ENCODE measurements at regions not wholly inside any gene's neighbourhood (a gene's known extent, or its start where the extent isn't known, plus 50 kb on each side); places are given as distances from the start of the nearest gene placed in this dataset.
"Not testable (repeated sequence)": the region's sequence is repeated elsewhere in the genome, so short reads cannot be mapped to it uniquely, and the experiment has no call there.

DNA sequence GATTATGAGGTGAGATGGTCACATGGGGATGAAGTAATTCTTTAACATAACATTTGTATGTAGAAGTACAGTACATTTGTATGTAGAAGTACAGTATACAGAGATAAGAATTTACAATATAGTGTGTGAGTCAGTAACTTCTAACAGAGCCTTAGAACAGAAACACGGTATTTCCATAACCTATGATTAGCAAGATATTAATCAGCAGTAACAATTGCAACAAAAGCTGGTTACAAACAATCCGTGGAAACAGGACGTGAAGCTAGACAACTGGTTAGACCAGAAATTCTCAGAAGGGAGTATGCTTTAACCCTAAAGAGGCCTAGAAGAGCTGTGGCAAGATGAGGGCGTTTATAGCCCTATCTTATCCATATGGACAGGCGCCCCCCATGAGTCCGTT lies 122.0 kb upstream of the CLDN10 start:
- not testable (repeated sequence) for H3K27me3 ChIP-seq (replicated peaks; ENCODE audit: control insufficient read depth, insufficient read depth, low read length); H3K4me3 ChIP-seq (ENCODE audit: low read length); H3K4me1 ChIP-seq (ENCODE audit: control insufficient read depth, insufficient read depth, low read length); H3K36me3 ChIP-seq (ENCODE audit: control insufficient read depth, insufficient read depth, low read length, severe bottlenecking); H3K9me3 ChIP-seq (ENCODE audit: control insufficient read depth, low read length); DNase-seq (ENCODE audit: low read depth); H3K9ac ChIP-seq (ENCODE audit: low read length)

DNA sequence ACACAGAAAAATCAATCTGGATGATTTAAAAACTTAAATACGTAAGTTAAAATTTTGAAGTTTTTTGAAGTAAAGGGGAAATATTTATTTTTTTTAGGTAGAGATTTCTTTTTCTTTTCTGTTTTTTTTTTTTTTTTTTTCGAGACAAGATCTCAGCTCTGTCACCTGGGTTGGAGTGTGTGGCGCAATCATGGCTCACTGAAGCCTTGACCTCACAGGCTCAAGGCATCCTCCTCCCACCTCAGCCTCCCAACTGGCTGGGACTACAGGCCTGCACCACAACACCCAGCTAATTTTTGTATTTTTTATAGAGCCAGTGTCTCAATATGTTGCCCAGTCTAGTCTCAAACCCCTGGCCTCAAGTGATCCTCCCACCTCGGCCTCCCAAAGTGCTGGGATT lies 120.4 kb upstream of the CLDN10 start:
- no peaks in the 10 kb centered on the region for H3K27me3 ChIP-seq (replicated peaks; ENCODE audit: control insufficient read depth, insufficient read depth, low read length)
- no peak overlapping the region for H3K4me3 ChIP-seq (ENCODE audit: low read length)
- H3K36me3 ChIP-seq (ENCODE audit: control insufficient read depth, insufficient read depth, low read length, severe bottlenecking): no peaks in the 10 kb centered on the region
- DNase-seq (ENCODE audit: low read depth): no peak
- no peak overlapping the region for H3K9ac ChIP-seq (ENCODE audit: low read length)
- no peaks in the 10 kb centered on the region for H3K4me1 ChIP-seq (ENCODE audit: control insufficient read depth, insufficient read depth, low read length)
- H3K9me3 ChIP-seq (ENCODE audit: control insufficient read depth, low read length): no peaks in the 10 kb centered on the region

- H3K27me3 ChIP-seq (replicated peaks; ENCODE audit: control insufficient read depth, insufficient read depth, low read length): no peaks in the 10 kb centered on the region
- H3K36me3 ChIP-seq (ENCODE audit: control insufficient read depth, insufficient read depth, low read length, severe bottlenecking): no peaks in the 10 kb centered on the region
- no peaks in the 10 kb centered on the region for H3K4me1 ChIP-seq (ENCODE audit: control insufficient read depth, insufficient read depth, low read length)
- no peak overlapping the region for H3K9ac ChIP-seq (ENCODE audit: low read length)
- no peaks in the 10 kb centered on the region for H3K9me3 ChIP-seq (ENCODE audit: control insufficient read depth, low read length)
- H3K4me3 ChIP-seq (ENCODE audit: low read length): no peak overlapping the region
- DNase-seq (ENCODE audit: low read depth): no peak
Measured at GRCh38 chr13:95433537-95433936, 119.0 kb upstream of the CLDN10 start.

DNA sequence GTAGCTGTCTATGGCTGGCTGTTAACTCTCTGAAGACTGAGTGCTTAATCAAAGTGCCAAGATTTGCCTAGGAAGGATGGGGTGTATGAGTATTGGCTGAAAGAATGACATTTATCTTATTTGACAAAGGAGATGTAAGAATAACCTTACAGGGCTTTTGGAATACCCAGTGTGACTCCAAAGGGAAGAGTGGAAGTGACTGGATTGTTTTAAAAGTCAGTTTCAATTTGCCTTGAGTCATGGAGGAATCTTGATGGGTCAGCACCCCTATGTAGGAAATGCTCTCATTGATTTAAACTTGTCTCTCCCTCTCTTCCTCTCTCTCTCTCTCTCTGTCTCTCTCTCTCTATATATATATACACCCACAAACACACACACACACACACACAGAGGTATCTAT lies 118.4 kb upstream of the CLDN10 start:
- Histone ChIP-seq H3K9me3 (ENCODE audit: control insufficient read depth, low read length) (no peaks in the 10 kb centered on the region), H3K4me3 (ENCODE audit: low read length) (no peak overlapping the region), H3K9ac (ENCODE audit: low read length) (no peak overlapping the region), H3K36me3 (ENCODE audit: control insufficient read depth, insufficient read depth, low read length, severe bottlenecking) (no peaks in the 10 kb centered on the region), H3K4me1 (ENCODE audit: control insufficient read depth, insufficient read depth, low read length) (no peaks in the 10 kb centered on the region), H3K27me3 (replicated peaks; ENCODE audit: control insufficient read depth, insufficient read depth, low read length) (no peaks in the 10 kb centered on the region)
- DNase-seq (ENCODE audit: low read depth): no peak

- H3K9me3 ChIP-seq (ENCODE audit: control insufficient read depth, low read length): no peaks in the 10 kb centered on the region
- no peaks in the 10 kb centered on the region for H3K4me1 ChIP-seq (ENCODE audit: control insufficient read depth, insufficient read depth, low read length)
- DNase-seq (ENCODE audit: low read depth): no peak
- H3K4me3 ChIP-seq (ENCODE audit: low read length): no peak overlapping the region
- no peak overlapping the region for H3K9ac ChIP-seq (ENCODE audit: low read length)
- H3K27me3 ChIP-seq (replicated peaks; ENCODE audit: control insufficient read depth, insufficient read depth, low read length): peaks cover 11% of the 10 kb centered on the region
- H3K36me3 ChIP-seq (ENCODE audit: control insufficient read depth, insufficient read depth, low read length, severe bottlenecking): no peaks in the 10 kb centered on the region
Measured at GRCh38 chr13:95437561-95437960, 115.0 kb upstream of the CLDN10 start.

- H3K9me3 ChIP-seq (ENCODE audit: control insufficient read depth, low read length): no peaks in the 10 kb centered on the region
- no peaks in the 10 kb centered on the region for H3K36me3 ChIP-seq (ENCODE audit: control insufficient read depth, insufficient read depth, low read length, severe bottlenecking)
- H3K9ac ChIP-seq (ENCODE audit: low read length): no peak overlapping the region
- H3K27me3 ChIP-seq (replicated peaks; ENCODE audit: control insufficient read depth, insufficient read depth, low read length): peaks cover 17% of the 10 kb centered on the region
- H3K4me3 ChIP-seq (ENCODE audit: low read length): no peak overlapping the region
- H3K4me1 ChIP-seq (ENCODE audit: control insufficient read depth, insufficient read depth, low read length): no peaks in the 10 kb centered on the region
- no peak for DNase-seq (ENCODE audit: low read depth)
Measured at GRCh38 chr13:95438297-95438696, 114.2 kb upstream of the CLDN10 start.

DNA sequence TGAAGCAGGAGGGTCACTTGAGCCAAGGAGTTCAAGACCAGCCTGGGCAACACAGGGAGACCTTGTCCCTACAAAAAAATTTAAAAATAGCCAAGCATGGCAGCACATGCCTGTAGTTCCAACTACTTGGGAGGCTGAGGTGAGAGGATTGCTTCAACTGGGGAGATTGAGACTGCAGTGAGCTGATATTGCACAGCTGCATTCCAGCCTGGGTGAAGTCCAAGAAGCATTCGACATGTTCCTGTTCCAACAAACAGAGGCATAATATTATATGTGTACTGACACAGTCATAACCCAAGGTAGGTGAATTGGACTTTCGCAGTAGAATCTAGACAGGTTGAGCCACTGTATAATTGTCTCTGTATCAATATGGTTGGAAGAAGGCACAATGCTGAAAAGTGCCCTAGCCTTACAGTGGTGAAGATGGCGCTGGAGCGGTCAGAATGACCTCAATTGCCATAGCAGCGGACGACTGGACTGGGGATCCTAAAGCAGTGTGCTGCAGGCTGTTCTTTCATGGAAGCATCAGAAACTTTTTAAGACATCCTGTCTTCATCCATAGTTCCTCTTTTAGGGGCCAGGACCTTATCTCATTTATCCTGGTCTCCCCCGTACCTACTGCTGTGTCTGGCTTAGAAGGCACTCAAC lies 112.0 kb upstream of the CLDN10 start:
- H3K9me3 ChIP-seq (ENCODE audit: control insufficient read depth, low read length): no peaks in the 10 kb centered on the region
- DNase-seq (ENCODE audit: low read depth): no peak
- H3K9ac ChIP-seq (ENCODE audit: low read length): no peak overlapping the region
- no peaks in the 10 kb centered on the region for H3K36me3 ChIP-seq (ENCODE audit: control insufficient read depth, insufficient read depth, low read length, severe bottlenecking)
- H3K4me1 ChIP-seq (ENCODE audit: control insufficient read depth, insufficient read depth, low read length): no peaks in the 10 kb centered on the region
- H3K27me3 ChIP-seq (replicated peaks; ENCODE audit: control insufficient read depth, insufficient read depth, low read length): peaks cover 32% of the 10 kb centered on the region
- no peak overlapping the region for H3K4me3 ChIP-seq (ENCODE audit: low read length)

- peaks cover 35% of the 10 kb centered on the region for H3K27me3 ChIP-seq (replicated peaks; ENCODE audit: control insufficient read depth, insufficient read depth, low read length)
- no peaks in the 10 kb centered on the region for H3K36me3 ChIP-seq (ENCODE audit: control insufficient read depth, insufficient read depth, low read length, severe bottlenecking)
- H3K9me3 ChIP-seq (ENCODE audit: control insufficient read depth, low read length): no peaks in the 10 kb centered on the region
- H3K4me1 ChIP-seq (ENCODE audit: control insufficient read depth, insufficient read depth, low read length): no peaks in the 10 kb centered on the region
- no peak for DNase-seq (ENCODE audit: low read depth)
- H3K4me3 ChIP-seq (ENCODE audit: low read length): no peak overlapping the region
- no peak overlapping the region for H3K9ac ChIP-seq (ENCODE audit: low read length)
Measured at GRCh38 chr13:95441326-95441725, 111.2 kb upstream of the CLDN10 start.

DNA sequence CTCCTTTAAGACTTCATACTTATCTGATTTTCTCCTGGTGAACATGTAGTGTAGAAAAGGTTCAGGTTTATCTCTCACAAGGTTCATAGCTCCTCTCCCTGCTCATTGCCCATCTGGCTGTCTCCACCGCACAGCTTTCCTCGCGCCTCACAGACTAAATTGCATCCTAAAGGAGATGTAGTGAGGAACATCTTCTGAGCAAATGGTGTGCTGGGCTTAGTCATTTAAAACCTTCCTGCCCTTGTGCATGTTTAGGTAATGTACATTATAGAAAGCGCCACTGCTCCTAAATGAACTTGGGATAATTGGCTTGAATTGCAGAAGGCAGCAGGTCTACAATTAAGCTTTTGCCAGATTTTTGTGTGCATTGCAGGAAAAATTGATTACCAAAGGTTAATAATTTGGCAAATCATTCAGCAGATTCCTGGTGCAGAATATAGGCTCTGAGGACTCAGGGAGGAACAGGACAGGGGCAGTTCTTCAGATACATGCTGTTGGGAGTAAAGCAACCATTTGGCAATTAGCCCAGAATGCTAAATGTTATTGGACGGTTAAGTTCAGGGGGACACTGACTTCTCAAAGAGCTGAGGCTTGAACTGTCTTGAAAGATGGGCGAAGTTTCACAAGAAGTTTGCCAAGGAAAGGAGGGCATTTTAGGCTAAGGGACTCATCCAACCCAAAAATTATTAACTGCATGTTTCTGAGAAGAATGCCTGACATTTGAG lies 108.4 kb upstream of the CLDN10 start:
- no peaks in the 10 kb centered on the region for H3K36me3 ChIP-seq (ENCODE audit: control insufficient read depth, insufficient read depth, low read length, severe bottlenecking)
- peaks cover 50% of the 10 kb centered on the region for H3K27me3 ChIP-seq (replicated peaks; ENCODE audit: control insufficient read depth, insufficient read depth, low read length)
- no peak for DNase-seq (ENCODE audit: low read depth)
- H3K9ac ChIP-seq (ENCODE audit: low read length): no peak overlapping the region
- no peak overlapping the region for H3K4me3 ChIP-seq (ENCODE audit: low read length)
- H3K4me1 ChIP-seq (ENCODE audit: control insufficient read depth, insufficient read depth, low read length): no peaks in the 10 kb centered on the region
- no peaks in the 10 kb centered on the region for H3K9me3 ChIP-seq (ENCODE audit: control insufficient read depth, low read length)

- Histone ChIP-seq H3K4me3 (ENCODE audit: low read length) (no peak overlapping the region), H3K9me3 (ENCODE audit: control insufficient read depth, low read length) (no peaks in the 10 kb centered on the region), H3K27me3 (replicated peaks; ENCODE audit: control insufficient read depth, insufficient read depth, low read length) (peaks cover 52% of the 10 kb centered on the region), H3K36me3 (ENCODE audit: control insufficient read depth, insufficient read depth, low read length, severe bottlenecking) (no peaks in the 10 kb centered on the region), H3K9ac (ENCODE audit: low read length) (no peak overlapping the region), H3K4me1 (ENCODE audit: control insufficient read depth, insufficient read depth, low read length) (no peaks in the 10 kb centered on the region)
- DNase-seq (ENCODE audit: low read depth): no peak
Measured at GRCh38 chr13:95445131-95445530, 107.4 kb upstream of the CLDN10 start.

- H3K27me3 ChIP-seq (replicated peaks; ENCODE audit: control insufficient read depth, insufficient read depth, low read length): peaks cover 57% of the 10 kb centered on the region
- no peaks in the 10 kb centered on the region for H3K9me3 ChIP-seq (ENCODE audit: control insufficient read depth, low read length)
- DNase-seq (ENCODE audit: low read depth): no peak
- no peaks in the 10 kb centered on the region for H3K36me3 ChIP-seq (ENCODE audit: control insufficient read depth, insufficient read depth, low read length, severe bottlenecking)
- no peak overlapping the region for H3K4me3 ChIP-seq (ENCODE audit: low read length)
- no peaks in the 10 kb centered on the region for H3K4me1 ChIP-seq (ENCODE audit: control insufficient read depth, insufficient read depth, low read length)
- no peak overlapping the region for H3K9ac ChIP-seq (ENCODE audit: low read length)
Measured at GRCh38 chr13:95447814-95448213, 104.7 kb upstream of the CLDN10 start.

DNA sequence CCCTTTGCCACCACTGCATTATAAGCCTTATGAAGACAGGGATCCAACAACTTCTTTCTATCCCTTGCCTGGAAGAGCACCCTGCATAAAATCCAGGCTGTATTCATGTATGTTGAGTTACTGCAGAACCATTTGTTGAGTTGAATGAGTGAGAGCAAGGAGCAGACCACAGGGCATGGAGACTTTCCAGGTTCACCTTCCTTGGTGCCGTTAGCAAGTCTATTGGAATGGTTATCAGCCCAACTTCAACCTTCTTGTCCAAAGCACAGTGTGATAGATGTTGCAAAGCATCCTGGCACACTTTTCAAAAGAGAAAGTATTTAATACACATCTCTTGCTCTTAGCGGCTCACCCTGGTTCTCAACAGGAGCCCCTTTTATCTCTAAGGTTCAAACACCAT lies 100.9 kb upstream of the CLDN10 start:
- Histone ChIP-seq H3K9me3 (ENCODE audit: control insufficient read depth, low read length) (no peaks in the 10 kb centered on the region), H3K4me3 (ENCODE audit: low read length) (no peak overlapping the region), H3K27me3 (replicated peaks; ENCODE audit: control insufficient read depth, insufficient read depth, low read length) (peaks cover 38% of the 10 kb centered on the region), H3K36me3 (ENCODE audit: control insufficient read depth, insufficient read depth, low read length, severe bottlenecking) (no peaks in the 10 kb centered on the region), H3K4me1 (ENCODE audit: control insufficient read depth, insufficient read depth, low read length) (no peaks in the 10 kb centered on the region), H3K9ac (ENCODE audit: low read length) (no peak overlapping the region)
- DNase-seq (ENCODE audit: low read depth): no peak
